ENCODE measurements at regions not wholly inside any gene's neighbourhood (a gene's known extent, or its start where the extent isn't known, plus 50 kb on each side); places are given as distances from the start of the nearest gene placed in this dataset.

GRCh38 chr12:18849080-18849479 lies 111.2 kb downstream of the CAPZA3 start:
- peak; percentile 28 for DNase-seq
- H3K9me3 ChIP-seq (ENCODE audit: low read depth): no peaks in the 10 kb centered on the region
- no peak overlapping the region for H2AFZ ChIP-seq
- H3K27me3 ChIP-seq (replicated peaks; ENCODE audit: insufficient read depth): no peaks in the 10 kb centered on the region
- no peaks in the 10 kb centered on the region for H3F3A ChIP-seq (ENCODE audit: insufficient read depth)
- whole genome bisulfite sequencing, 2 experiments (ENCODE audit: low coverage in 1 of 2, low lambda C conversion rate in 2 of 2, missing lambda C conversion rate in 2 of 2): 75 to 78% methylated on average over 4 of the region's 4 CpGs
- no peaks in the 10 kb centered on the region for H3K4me1 ChIP-seq (ENCODE audit: insufficient read depth)
- no peak overlapping the region for H3K9ac ChIP-seq
- H3K4me3 ChIP-seq: no peak overlapping the region
- no peaks in the 10 kb centered on the region for H3K9me2 ChIP-seq (ENCODE audit: insufficient read depth)
- H3K4me2 ChIP-seq (ENCODE audit: unreplicated experiment): no peak overlapping the region
- in situ Hi-C loops (cut with MboI): no loop called here
- H4K20me1 ChIP-seq (ENCODE audit: insufficient read depth): no peaks in the 10 kb centered on the region
- no peak for TF ChIP-seq EZH2 (IDR thresholded peaks at IDR 0.05; ENCODE audit: insufficient read depth, poor library complexity, severe bottlenecking)
- H3K36me3 ChIP-seq (ENCODE audit: low read depth): no peaks in the 10 kb centered on the region
- no peak overlapping the region for H3K27ac ChIP-seq
- H3K79me2 ChIP-seq (ENCODE audit: insufficient read depth): no peaks in the 10 kb centered on the region

GRCh38 chr12:18849761-18850160 lies 111.8 kb downstream of the CAPZA3 start:
- no peaks in the 10 kb centered on the region for H3K9me2 ChIP-seq (ENCODE audit: insufficient read depth)
- in situ Hi-C loops (cut with MboI): no loop called here
- H2AFZ ChIP-seq: no peak overlapping the region
- H3K27ac ChIP-seq: no peak overlapping the region
- no peaks in the 10 kb centered on the region for H3K79me2 ChIP-seq (ENCODE audit: insufficient read depth)
- TF ChIP-seq EZH2phosphoT487 (IDR thresholded peaks at IDR 0.05; ENCODE audit: insufficient read depth, low read depth) (no peak), EZH2 (IDR thresholded peaks at IDR 0.05; ENCODE audit: insufficient read depth, poor library complexity, severe bottlenecking) (no peak)
- no peak overlapping the region for H3K9ac ChIP-seq
- H3K27me3 ChIP-seq (replicated peaks; ENCODE audit: insufficient read depth): no peaks in the 10 kb centered on the region
- no peak overlapping the region for H3K4me3 ChIP-seq
- H3K4me1 ChIP-seq (ENCODE audit: insufficient read depth): no peaks in the 10 kb centered on the region
- no peaks in the 10 kb centered on the region for H4K20me1 ChIP-seq (ENCODE audit: insufficient read depth)
- DNase-seq: peak; percentile 9
- H3K4me2 ChIP-seq (ENCODE audit: unreplicated experiment): no peak overlapping the region
- WGBS, 2 experiments (ENCODE audit: low coverage in 1 of 2, low lambda C conversion rate in 2 of 2, missing lambda C conversion rate in 2 of 2): 89 to 91% methylated on average over 1 of the region's 1 CpG
- H3F3A ChIP-seq (ENCODE audit: insufficient read depth): no peaks in the 10 kb centered on the region
- H3K36me3 ChIP-seq (ENCODE audit: low read depth): no peaks in the 10 kb centered on the region
- H3K9me3 ChIP-seq (ENCODE audit: low read depth): no peaks in the 10 kb centered on the region

- Histone ChIP-seq H3K4me2 (ENCODE audit: unreplicated experiment) (no peak overlapping the region), H3K9ac (no peak overlapping the region), H3K4me3 (no peak overlapping the region), H3K27me3 (replicated peaks; ENCODE audit: insufficient read depth) (no peaks in the 10 kb centered on the region), H3K9me2 (ENCODE audit: insufficient read depth) (no peaks in the 10 kb centered on the region), H3F3A (ENCODE audit: insufficient read depth) (no peaks in the 10 kb centered on the region), H3K79me2 (ENCODE audit: insufficient read depth) (no peaks in the 10 kb centered on the region), H3K27ac (no peak overlapping the region), H3K4me1 (ENCODE audit: insufficient read depth) (no peaks in the 10 kb centered on the region), H3K9me3 (ENCODE audit: low read depth) (no peaks in the 10 kb centered on the region), H3K36me3 (ENCODE audit: low read depth) (no peaks in the 10 kb centered on the region), H2AFZ (no peak overlapping the region), H4K20me1 (ENCODE audit: insufficient read depth) (no peaks in the 10 kb centered on the region)
- WGBS, 2 experiments (ENCODE audit: low coverage in 1 of 2, low lambda C conversion rate in 2 of 2, missing lambda C conversion rate in 2 of 2): 36 to 57% methylated on average over 1 of the region's 1 CpG
- no peak for DNase-seq
- in situ Hi-C loops (cut with MboI): no loop called here
- TF ChIP-seq EZH2 (IDR thresholded peaks at IDR 0.05; ENCODE audit: insufficient read depth, poor library complexity, severe bottlenecking): no peak
- TF ChIP-seq EZH2phosphoT487 (IDR thresholded peaks at IDR 0.05; ENCODE audit: insufficient read depth, low read depth): no peak
Measured at GRCh38 chr12:18850752-18851151, 112.8 kb downstream of the CAPZA3 start.

DNA sequence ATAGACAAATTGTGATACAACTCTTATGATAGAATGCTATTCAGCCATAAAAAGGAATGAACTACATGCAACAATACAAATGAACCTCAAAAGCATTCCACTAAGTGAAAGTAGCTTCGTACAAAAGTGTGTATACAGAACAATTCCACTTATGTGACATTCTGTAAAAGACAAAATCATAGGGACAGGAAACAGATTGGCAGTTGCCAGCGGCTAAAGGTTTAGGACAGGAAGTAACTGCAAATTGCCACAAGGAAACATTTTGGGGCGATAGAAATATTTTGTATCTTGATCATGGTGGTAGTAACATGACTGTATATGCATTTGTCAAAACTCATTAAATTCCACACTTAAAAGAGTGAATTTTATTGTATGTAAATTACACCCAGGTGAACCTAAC lies 113.4 kb downstream of the CAPZA3 start:
- H3K9me3 ChIP-seq (ENCODE audit: low read depth): no peaks in the 10 kb centered on the region
- H3K27me3 ChIP-seq (replicated peaks; ENCODE audit: insufficient read depth): no peaks in the 10 kb centered on the region
- no peak for TF ChIP-seq EZH2 (IDR thresholded peaks at IDR 0.05; ENCODE audit: insufficient read depth, poor library complexity, severe bottlenecking)
- TF ChIP-seq EZH2phosphoT487 (IDR thresholded peaks at IDR 0.05; ENCODE audit: insufficient read depth, low read depth): no peak
- no peaks in the 10 kb centered on the region for H3K4me1 ChIP-seq (ENCODE audit: insufficient read depth)
- no peak overlapping the region for H3K4me2 ChIP-seq (ENCODE audit: unreplicated experiment)
- H3K36me3 ChIP-seq (ENCODE audit: low read depth): no peaks in the 10 kb centered on the region
- DNase-seq: no peak
- H3K9me2 ChIP-seq (ENCODE audit: insufficient read depth): no peaks in the 10 kb centered on the region
- WGBS, 2 experiments (ENCODE audit: low coverage in 1 of 2, low lambda C conversion rate in 2 of 2, missing lambda C conversion rate in 2 of 2): 96% methylated on average over 3 of the region's 3 CpGs
- H2AFZ ChIP-seq: no peak overlapping the region
- in situ Hi-C loops (cut with MboI): no loop called here
- no peaks in the 10 kb centered on the region for H3K79me2 ChIP-seq (ENCODE audit: insufficient read depth)
- H3K9ac ChIP-seq: no peak overlapping the region
- H3F3A ChIP-seq (ENCODE audit: insufficient read depth): no peaks in the 10 kb centered on the region
- no peak overlapping the region for H3K27ac ChIP-seq
- no peaks in the 10 kb centered on the region for H4K20me1 ChIP-seq (ENCODE audit: insufficient read depth)
- H3K4me3 ChIP-seq: no peak overlapping the region
